DMS 273 treated with DMSO at 0.1 percent for 48 hours (cell line): ENCODE measurements at regions not wholly inside any gene's neighbourhood (a gene's known extent, or its start where the extent isn't known, plus 50 kb on each side); places are given as distances from the start of the nearest gene placed in this dataset.
"Not testable (repeated sequence)": the region's sequence is repeated elsewhere in the genome, so short reads cannot be mapped to it uniquely, and the experiment has no call there.

Source experiments
- DNase-seq: peaks from one replicate; lab custom pipeline; 2025; lab: John Stamatoyannopoulos, UW

GRCh38 chr7:35853194-35853593 is 52.3 kb downstream of the SEPTIN7 start:
- DNase-seq: not testable (repeated sequence)

- no peak for DNase-seq
Measured at GRCh38 chr7:35854311-35854710, 53.5 kb downstream of the SEPTIN7 start.

DNA sequence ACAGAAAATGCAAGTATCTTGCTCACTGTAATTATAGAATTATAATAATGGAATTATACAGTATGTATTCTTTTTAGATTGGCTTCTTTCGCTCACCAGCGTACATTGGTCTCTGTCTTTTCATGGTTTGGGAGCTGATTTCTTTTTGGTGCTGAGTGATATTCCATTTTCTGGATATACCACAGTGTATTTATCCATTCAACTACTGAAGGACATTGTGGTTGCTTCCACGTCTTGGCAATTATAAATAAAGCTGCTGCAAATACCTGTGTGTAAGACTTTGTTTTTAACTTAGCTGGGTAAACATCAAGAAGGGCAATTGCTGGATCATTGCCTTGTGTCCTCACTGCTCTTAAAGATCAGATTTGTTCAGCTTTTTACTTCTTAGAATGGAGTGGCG is 55.3 kb downstream of the SEPTIN7 start:
- DNase-seq: no peak

DNA sequence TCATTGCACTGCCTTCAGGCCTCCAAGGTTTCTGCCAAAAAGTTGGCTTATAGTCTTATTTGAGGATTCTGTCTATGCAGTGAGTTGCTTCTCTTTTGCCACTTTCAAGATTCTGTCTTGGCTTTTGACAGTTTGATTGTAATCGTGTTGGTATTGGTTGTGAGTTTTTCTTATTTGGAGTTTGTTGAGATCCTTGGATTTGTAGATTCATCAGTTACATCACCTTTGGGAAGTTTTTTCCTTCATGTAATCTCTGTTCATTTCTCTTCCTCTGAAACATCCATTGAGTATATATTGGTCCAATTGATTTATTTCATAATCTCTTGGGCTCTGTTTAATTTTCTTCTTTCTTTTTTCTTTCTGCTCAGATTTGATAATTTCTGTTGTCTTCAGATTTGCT is 59.8 kb downstream of the SEPTIN7 start:
- DNase-seq: no peak

GRCh38 chr7:35865287-35865686 is 64.4 kb downstream of the SEPTIN7 start:
- no peak for DNase-seq

DNA sequence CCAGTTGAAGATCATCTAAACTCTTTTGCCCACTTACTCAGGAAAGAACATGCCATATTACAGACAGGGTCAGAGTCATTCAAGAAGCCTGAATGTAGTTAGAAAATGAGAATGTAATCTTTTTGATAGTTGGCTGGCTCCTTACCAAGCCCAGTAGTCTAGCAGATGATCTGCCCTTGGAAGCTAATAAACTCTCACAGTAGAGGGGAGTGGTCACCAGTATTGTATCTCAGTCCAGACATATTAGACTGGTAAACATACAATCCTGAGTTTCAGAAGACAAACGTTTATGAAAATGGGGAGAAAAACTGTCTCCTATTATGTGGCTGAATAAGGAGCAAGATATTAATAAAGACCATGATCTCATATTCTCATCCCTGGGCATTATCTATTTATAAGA is 65.3 kb downstream of the SEPTIN7 start:
- no peak for DNase-seq

GRCh38 chr7:35869117-35869516 is 68.3 kb downstream of the SEPTIN7 start:
- DNase-seq: not testable (repeated sequence)

GRCh38 chr7:35869810-35870209 is 69.0 kb downstream of the SEPTIN7 start:
- no peak for DNase-seq

DNA sequence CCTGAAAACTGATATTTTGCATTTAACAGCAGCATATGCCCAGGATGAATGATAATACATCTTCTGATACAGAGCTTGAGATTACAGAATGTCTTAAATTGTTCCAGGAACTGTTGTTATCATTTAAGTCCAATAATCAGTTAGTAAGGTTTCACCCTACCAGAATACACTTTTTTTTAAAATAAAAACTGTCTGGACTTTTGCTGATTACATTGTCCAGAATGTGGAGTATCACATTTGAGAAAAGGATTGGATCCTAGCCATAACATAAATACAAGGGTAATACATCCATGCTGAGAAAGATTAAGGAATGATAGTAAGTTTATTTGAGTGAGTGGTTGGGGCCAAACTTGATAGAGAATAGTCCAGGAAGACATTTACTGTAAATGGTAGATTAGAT is 71.0 kb downstream of the SEPTIN7 start:
- no peak for DNase-seq

DNA sequence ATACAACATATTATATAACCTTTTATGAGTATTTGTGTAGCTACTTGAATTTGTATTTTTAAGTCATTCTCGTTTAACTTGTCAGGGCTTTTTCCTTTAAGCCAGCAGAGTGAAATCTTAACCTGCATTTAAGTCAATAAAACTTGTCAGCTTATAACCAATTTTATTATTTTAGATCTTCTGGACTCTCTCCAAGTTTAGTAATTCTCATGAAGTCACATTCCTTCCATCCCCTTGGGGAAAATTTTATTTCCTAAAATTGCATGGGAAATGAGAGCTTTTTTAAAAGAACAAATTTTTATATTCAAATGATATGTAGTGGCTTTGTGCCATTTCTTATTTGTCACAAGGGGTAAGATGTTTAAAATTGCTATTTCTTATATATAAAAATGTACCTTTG is 74.0 kb downstream of the SEPTIN7 start:
- no peak for DNase-seq

GRCh38 chr7:35875292-35875691 is 74.4 kb downstream of the SEPTIN7 start:
- no peak for DNase-seq

DNA sequence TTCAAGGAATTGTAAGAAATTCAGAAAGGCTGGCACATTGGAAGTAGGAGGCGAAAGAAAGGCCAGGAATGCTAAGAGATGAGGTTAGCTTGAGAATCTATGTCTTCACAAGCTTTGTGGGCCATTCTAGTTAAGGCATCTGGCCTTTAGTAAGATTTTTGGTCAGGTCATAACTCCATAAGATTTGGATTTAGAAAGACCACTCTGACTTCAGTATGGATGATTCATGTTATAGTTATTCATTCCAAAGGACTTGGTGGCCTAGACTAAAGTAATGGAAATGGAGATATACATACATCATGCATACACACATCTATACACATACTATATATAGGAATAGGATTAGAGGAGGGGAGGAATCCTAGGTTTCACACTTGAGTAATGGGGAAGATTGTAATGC is 77.5 kb downstream of the SEPTIN7 start:
- DNase-seq: no peak

GRCh38 chr7:35887430-35887829 is 86.6 kb downstream of the SEPTIN7 start:
- not testable (repeated sequence) for DNase-seq

- no peak for DNase-seq
Measured at GRCh38 chr7:35889001-35889400, 88.1 kb downstream of the SEPTIN7 start.

DNA sequence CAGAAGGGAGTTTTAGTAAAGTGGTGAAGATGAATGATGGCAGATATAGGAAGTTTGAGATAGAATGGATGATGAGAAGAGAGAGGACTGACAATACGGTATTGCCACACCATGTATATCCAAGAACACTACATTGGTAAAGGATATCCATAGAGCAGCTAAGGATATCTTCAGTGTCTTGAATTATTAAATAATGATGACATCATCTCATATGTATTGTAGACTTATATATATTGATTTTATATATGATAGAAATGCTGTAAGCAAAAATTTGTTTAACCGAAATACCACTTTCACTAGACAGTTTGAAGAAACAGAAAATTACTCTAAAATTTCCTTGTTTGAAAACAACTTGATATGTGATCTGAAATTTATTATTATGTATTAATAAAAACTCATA is 89.0 kb downstream of the SEPTIN7 start:
- no peak for DNase-seq

DNA sequence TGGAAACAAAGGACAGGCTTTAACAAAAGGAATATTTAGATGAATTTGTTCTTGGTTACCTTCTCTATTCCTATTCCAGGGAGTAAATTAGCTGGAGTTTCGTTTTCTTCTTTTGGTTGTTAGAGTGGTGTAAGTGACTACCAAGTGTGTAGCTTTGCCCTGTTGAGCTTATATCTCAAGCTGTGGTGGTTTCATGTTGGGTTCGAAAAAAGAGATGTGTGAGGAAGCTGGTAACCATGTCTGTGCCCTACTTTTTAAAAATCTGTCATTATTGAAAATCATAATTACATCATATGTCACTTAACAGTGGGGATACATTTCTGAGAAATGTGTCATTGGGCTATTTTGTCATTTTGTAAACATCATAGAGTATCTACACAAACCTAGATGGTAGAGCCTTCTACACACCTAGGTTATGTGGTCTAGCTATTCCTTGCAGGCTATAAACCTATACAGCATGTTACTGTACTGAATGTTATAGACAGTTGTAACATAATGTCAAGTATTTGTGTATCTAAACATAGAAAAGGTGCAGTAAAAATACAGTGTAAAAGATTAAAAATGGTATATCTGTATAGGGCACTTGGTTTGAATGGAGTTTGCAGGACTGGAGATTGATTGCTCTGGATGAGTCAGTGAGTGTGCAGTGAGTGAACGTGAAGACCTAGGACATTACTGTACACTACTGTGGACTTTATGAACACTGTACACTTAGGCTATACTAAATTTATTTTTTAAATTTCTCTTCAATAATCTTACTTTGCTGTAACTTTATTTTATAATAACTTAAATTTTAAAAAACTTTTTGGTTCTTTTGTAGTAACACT is 90.4 kb downstream of the SEPTIN7 start:
- DNase-seq: no peak

DNA sequence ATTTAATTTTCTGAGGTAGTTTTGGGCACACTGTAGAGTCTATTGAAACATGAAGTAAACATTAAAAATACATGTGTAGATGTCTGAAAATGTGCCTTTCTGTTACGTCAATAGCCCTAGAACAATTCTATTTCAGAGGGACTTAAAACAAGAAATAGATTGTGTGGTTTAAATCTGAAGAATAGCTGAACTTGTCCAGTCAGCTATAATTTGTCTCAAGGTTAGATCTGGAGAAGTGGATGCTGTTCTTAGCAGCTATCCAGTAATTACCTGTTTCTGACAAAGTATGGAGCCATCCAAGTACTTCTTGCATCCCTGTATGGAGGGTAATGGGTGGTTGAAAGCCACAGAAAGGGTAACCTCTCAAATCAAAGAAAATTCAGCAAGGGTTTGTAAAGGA is 92.8 kb downstream of the SEPTIN7 start:
- no peak for DNase-seq

DNA sequence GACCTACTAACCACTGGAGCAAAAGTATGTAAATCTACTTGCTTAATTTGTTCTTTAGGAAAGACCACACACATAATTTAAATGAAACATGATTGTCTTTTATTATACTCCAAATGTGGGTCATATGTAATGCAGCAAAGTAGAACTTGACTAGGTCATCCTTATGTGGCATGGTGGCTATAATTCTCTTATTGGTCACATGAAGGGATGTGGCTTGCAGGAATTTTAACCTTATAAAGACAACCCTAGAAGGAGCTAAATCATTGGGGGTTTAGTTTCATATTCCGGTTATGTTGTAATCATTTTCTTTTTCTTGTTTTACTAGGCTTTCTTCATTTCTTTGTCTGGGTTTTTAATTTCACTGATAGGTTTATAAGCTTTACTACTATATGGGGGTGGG is 93.9 kb downstream of the SEPTIN7 start:
- no peak for DNase-seq

DNA sequence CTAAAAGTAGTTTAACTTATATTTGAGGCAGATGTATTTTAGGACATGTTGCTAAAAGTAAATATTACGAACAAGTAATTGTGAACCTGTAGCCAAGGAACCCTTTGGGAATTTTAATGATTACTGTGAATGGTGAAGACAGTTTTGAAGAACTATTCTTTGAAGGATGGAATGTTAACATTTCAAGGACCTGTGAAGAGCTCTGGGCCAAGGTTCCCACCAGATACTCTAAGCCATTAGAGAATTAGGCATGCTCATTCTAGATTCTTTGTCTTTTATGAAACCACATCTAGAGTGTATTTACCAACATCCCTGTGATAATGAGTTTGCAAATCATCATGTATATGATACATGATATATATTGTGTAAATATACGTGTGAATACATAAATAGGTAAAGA is 99.8 kb downstream of the SEPTIN7 start:
- DNase-seq: no peak

- DNase-seq: no peak
Measured at GRCh38 chr7:35905555-35905954, 104.7 kb downstream of the SEPTIN7 start.

DNA sequence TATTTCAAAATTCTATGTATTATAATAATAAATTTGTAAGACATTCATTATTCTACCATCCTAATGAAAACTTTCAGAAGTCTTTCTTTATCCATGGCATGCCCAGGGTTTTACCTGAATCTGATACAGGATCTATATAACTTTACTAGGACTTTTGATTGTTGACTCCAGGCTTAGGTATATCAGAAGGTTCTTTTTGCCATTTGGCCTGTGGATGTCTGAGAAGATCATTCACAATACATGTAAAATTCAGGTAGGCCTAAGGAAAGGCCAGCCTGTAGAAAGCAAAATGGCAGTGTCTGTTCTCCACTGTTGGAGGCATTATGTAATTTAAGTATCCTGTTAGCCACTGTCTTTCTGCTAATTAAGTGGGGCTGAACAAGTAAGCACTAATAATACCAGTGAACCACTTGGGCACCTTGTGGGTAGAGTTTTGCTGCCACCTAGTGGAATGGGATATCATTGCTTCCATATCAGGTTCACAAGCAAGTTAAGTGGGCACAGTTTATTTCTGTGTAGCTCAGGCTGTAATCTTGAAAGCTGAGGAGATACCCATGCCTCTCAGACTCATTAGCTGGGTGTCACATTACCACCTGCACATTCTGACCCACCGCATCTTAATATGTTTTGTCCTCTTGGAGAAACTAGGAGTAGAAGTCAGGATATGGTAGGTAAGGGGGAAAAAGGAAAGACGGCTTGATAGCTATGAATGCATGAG is 105.5 kb downstream of the SEPTIN7 start:
- DNase-seq: peak; percentile 83

DNA sequence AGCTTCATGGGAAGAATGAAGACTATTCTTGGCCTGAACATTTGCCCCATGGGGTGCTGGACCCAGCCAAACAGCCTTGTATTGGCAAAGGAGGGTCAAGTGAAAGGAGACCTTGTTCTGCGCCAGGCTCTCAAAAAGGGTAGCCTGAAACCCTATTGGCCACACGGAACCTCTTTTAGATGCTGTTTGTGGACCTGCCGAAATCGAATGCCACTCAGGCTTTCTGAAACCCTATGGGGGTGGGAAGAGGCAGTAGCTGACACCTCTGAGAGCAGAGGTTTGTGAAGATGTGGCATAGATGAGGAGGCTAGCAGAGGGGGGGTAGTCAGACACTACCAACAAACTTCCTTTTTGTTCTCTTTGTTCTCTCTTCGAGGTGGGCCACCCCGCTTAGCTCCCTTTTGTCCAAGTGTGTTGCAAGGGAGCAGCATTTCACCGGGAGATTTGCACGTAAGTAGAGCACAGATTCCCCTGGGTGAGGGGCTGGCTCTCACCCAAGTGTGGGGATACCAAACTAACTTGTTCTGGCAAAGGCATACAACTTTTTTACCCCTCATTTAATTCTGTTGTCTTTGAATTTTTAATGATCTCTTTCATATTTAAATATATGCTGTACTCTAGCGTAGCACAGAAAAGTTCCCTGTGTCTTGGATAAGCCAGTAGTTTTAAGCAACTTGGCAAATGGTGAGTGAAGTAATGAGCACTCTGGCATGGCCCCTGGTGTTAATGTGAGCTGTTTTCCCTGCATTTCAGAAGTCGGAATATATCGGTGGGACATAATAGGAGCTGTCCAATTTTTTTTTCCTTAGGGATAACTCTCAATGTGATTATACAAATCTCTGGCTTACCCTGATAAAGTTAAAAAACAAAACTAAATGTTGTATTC is 107.7 kb downstream of the SEPTIN7 start:
- DNase-seq: no peak
